ENCODE measurements at regions not wholly inside any gene's neighbourhood (a gene's known extent, or its start where the extent isn't known, plus 50 kb on each side); places are given as distances from the start of the nearest gene placed in this dataset.
"Not testable (repeated sequence)": the region's sequence is repeated elsewhere in the genome, so short reads cannot be mapped to it uniquely, and the experiment has no call there.

GRCh38 chrX:35635971-35636370, 162.2 kb upstream of the MAGEB16 start:
- not testable (repeated sequence) for H3K27me3 ChIP-seq (ENCODE audit: low read length); H3K36me3 ChIP-seq (ENCODE audit: insufficient read depth, low read length); H3K9me2 ChIP-seq (replicated peaks; ENCODE audit: insufficient read depth, low read length); H3K4me3 ChIP-seq (ENCODE audit: low read length); H3K79me2 ChIP-seq (ENCODE audit: low read length); DNase-seq; H3K9ac ChIP-seq (ENCODE audit: low read length); H3K4me1 ChIP-seq (ENCODE audit: low read length); H3K27ac ChIP-seq (ENCODE audit: low read length); H2AFZ ChIP-seq (ENCODE audit: low read length); H3K4me2 ChIP-seq (ENCODE audit: low read depth, low read length, poor library complexity, severe bottlenecking); H4K20me1 ChIP-seq (ENCODE audit: insufficient read depth, low read depth, low read length)
- peaks cover 15% of the 10 kb centered on the region; the same call in 1 of the 2 replicates for H3K9me3 ChIP-seq (ENCODE audit: low read length)

- peaks cover 28% of the 10 kb centered on the region for H3K9me3 ChIP-seq (ENCODE audit: low read length)
- no peak overlapping the region for H3K4me2 ChIP-seq (ENCODE audit: low read depth, low read length, poor library complexity, severe bottlenecking)
- no peaks in the 10 kb centered on the region for H3K27me3 ChIP-seq (ENCODE audit: low read length)
- H3K9me2 ChIP-seq (replicated peaks; ENCODE audit: insufficient read depth, low read length): no peaks in the 10 kb centered on the region
- H3K4me3 ChIP-seq (ENCODE audit: low read length): no peak overlapping the region
- no peaks in the 10 kb centered on the region for H3K79me2 ChIP-seq (ENCODE audit: low read length)
- no peak overlapping the region for H3K9ac ChIP-seq (ENCODE audit: low read length)
- no peak overlapping the region for H3K27ac ChIP-seq (ENCODE audit: low read length)
- H3K4me1 ChIP-seq (ENCODE audit: low read length): no peaks in the 10 kb centered on the region
- H2AFZ ChIP-seq (ENCODE audit: low read length): no peak overlapping the region
- no peaks in the 10 kb centered on the region for H4K20me1 ChIP-seq (ENCODE audit: insufficient read depth, low read depth, low read length)
- DNase-seq: no peak
- no peaks in the 10 kb centered on the region for H3K36me3 ChIP-seq (ENCODE audit: insufficient read depth, low read length)
Observed at GRCh38 chrX:35664833-35665232, 133.3 kb upstream of the MAGEB16 start.

DNA sequence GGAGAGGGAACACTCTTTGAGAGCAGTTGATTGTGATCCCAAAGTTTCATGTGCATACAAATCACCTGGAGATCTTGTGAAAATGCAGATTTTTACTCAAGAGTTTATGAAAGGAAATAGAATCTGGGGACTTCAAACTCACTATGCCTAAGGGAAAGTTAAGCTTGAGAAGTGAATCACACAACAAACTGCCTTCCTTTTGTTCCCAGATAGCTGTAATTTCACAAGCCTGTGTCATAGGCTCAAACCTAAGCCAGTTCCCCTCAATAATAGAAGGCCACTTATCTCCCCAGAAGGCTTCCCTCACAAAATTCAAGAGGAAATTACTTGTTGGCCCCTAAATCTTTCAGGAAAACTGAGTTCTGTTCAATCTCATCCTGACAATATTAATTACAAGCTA, 132.8 kb upstream of the MAGEB16 start:
- no peaks in the 10 kb centered on the region for H4K20me1 ChIP-seq (ENCODE audit: insufficient read depth, low read depth, low read length)
- no peaks in the 10 kb centered on the region for H3K27me3 ChIP-seq (ENCODE audit: low read length)
- H3K9me2 ChIP-seq (replicated peaks; ENCODE audit: insufficient read depth, low read length): no peaks in the 10 kb centered on the region
- H3K36me3 ChIP-seq (ENCODE audit: insufficient read depth, low read length): no peaks in the 10 kb centered on the region
- peaks cover 29% of the 10 kb centered on the region for H3K9me3 ChIP-seq (ENCODE audit: low read length)
- H3K4me3 ChIP-seq (ENCODE audit: low read length): no peak overlapping the region
- no peak for DNase-seq
- H3K4me1 ChIP-seq (ENCODE audit: low read length): no peaks in the 10 kb centered on the region
- H3K4me2 ChIP-seq (ENCODE audit: low read depth, low read length, poor library complexity, severe bottlenecking): no peak overlapping the region
- no peak overlapping the region for H3K27ac ChIP-seq (ENCODE audit: low read length)
- no peak overlapping the region for H3K9ac ChIP-seq (ENCODE audit: low read length)
- H3K79me2 ChIP-seq (ENCODE audit: low read length): no peaks in the 10 kb centered on the region
- no peak overlapping the region for H2AFZ ChIP-seq (ENCODE audit: low read length)

DNA sequence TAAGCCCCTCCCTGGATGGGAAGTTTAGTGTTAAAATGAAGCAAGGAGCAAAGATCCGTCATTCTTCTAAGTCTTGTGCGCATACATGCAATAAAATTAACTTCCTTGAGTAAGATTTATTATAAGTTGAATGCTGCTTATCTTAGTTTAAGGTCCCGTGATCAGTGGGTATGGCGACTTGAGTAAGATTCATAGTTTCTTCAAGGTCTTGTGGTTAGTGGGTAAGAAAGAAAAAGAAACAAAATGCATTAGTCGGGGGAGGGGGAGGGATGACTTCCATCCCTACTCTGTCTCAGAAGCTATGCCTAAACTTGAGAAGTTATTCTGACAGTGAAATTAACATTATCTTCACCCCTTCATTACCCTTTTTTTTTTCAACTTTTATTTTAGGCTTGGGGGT, 127.3 kb upstream of the MAGEB16 start:
- Histone ChIP-seq H4K20me1 (ENCODE audit: insufficient read depth, low read depth, low read length) (no peaks in the 10 kb centered on the region), H3K79me2 (ENCODE audit: low read length) (no peaks in the 10 kb centered on the region), H3K9ac (ENCODE audit: low read length) (no peak overlapping the region), H3K4me2 (ENCODE audit: low read depth, low read length, poor library complexity, severe bottlenecking) (no peak overlapping the region), H3K36me3 (ENCODE audit: insufficient read depth, low read length) (no peaks in the 10 kb centered on the region), H2AFZ (ENCODE audit: low read length) (no peak overlapping the region), H3K9me2 (replicated peaks; ENCODE audit: insufficient read depth, low read length) (no peaks in the 10 kb centered on the region), H3K9me3 (ENCODE audit: low read length) (peaks cover 34% of the 10 kb centered on the region), H3K27ac (ENCODE audit: low read length) (no peak overlapping the region), H3K27me3 (ENCODE audit: low read length) (no peaks in the 10 kb centered on the region), H3K4me1 (ENCODE audit: low read length) (no peaks in the 10 kb centered on the region), H3K4me3 (ENCODE audit: low read length) (no peak overlapping the region)
- no peak for DNase-seq

DNA sequence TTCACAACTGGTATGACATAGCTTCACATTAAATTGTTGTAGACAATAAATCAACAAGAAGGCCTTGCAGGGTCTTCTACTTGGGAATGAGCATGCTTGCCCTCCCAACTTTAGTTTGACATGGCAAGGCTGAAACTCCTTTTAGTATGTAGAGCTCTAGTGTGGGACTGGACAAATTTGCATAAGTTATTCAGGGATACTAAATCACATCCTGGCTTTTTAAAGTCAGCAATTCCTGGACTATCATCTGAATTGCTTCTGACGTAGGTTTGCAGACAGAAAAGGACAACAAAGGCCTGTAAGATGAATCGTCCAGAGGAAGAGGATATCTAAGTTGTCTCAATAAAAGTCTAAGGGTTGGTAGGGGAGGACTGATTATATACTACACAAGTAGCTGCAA, 123.0 kb upstream of the MAGEB16 start:
- H4K20me1 ChIP-seq (ENCODE audit: insufficient read depth, low read depth, low read length): no peaks in the 10 kb centered on the region

DNA sequence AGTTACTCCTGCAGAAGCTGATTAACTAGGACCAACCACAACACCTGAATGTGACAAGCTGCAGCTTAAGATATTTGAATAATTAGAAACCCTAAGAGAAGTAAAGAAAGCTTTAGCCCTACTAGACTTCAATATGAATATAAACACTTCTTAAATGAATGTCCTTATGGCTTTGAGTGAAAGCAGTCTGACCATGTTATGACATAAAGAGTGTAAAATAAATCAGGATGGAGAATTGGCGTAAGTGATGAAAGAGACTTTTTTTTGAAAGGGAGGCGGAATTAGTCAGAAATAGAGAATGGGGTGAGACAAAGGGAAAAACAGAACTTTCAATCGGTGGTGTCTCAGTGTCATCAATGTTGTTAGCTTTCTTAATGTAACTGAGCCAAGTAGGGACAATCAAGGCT, 117.2 kb upstream of the MAGEB16 start:
- Histone ChIP-seq H3K4me2 (ENCODE audit: low read depth, low read length, poor library complexity, severe bottlenecking) (no peak overlapping the region), H3K9ac (ENCODE audit: low read length) (no peak overlapping the region), H3K36me3 (ENCODE audit: insufficient read depth, low read length) (no peaks in the 10 kb centered on the region), H3K9me2 (replicated peaks; ENCODE audit: insufficient read depth, low read length) (no peaks in the 10 kb centered on the region), H3K4me1 (ENCODE audit: low read length) (no peaks in the 10 kb centered on the region), H4K20me1 (ENCODE audit: insufficient read depth, low read depth, low read length) (no peaks in the 10 kb centered on the region), H3K27ac (ENCODE audit: low read length) (no peak overlapping the region), H3K9me3 (ENCODE audit: low read length) (peaks cover 34% of the 10 kb centered on the region), H3K79me2 (ENCODE audit: low read length) (no peaks in the 10 kb centered on the region), H3K27me3 (ENCODE audit: low read length) (no peaks in the 10 kb centered on the region), H3K4me3 (ENCODE audit: low read length) (no peak overlapping the region), H2AFZ (ENCODE audit: low read length) (no peak overlapping the region)
- DNase-seq: no peak

More for the DNA sequence above, 123.0 kb upstream of the MAGEB16 start:
- no peak overlapping the region for H2AFZ ChIP-seq (ENCODE audit: low read length)
- no peak overlapping the region for H3K4me2 ChIP-seq (ENCODE audit: low read depth, low read length, poor library complexity, severe bottlenecking)
- H3K9me3 ChIP-seq (ENCODE audit: low read length): peaks cover 38% of the 10 kb centered on the region
- no peaks in the 10 kb centered on the region for H3K27me3 ChIP-seq (ENCODE audit: low read length)
- no peak for DNase-seq
- no peak overlapping the region for H3K27ac ChIP-seq (ENCODE audit: low read length)
- no peaks in the 10 kb centered on the region for H3K36me3 ChIP-seq (ENCODE audit: insufficient read depth, low read length)
- H3K9ac ChIP-seq (ENCODE audit: low read length): no peak overlapping the region
- H3K4me1 ChIP-seq (ENCODE audit: low read length): no peaks in the 10 kb centered on the region
- H3K4me3 ChIP-seq (ENCODE audit: low read length): no peak overlapping the region
- H3K79me2 ChIP-seq (ENCODE audit: low read length): no peaks in the 10 kb centered on the region
- no peaks in the 10 kb centered on the region for H3K9me2 ChIP-seq (replicated peaks; ENCODE audit: insufficient read depth, low read length)

DNA sequence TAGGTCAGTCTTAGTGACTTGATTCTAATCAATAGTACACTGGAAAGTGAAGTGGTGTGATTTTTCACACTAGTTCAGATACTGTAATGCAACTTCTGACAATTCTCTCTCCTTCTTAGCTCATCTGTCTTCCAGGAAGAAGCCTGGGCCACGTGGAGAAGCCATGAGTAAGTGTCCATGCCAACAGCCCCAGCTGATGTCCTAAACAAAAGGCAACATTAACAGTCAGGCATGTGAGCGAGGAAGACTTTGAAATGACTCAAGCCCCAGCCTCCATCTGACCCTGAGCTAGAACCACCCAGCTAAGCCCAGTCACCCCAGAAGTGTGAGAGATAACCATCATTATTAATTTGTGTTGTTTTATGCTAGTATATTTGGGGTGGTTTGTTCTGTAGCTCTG, 115.7 kb upstream of the MAGEB16 start:
- H3K36me3 ChIP-seq (ENCODE audit: insufficient read depth, low read length): no peaks in the 10 kb centered on the region

GRCh38 chrX:35696760-35697234, 101.3 kb upstream of the MAGEB16 start:
- Histone ChIP-seq H3K4me3 (ENCODE audit: low read length) (no peak overlapping the region), H3K79me2 (ENCODE audit: low read length) (no peaks in the 10 kb centered on the region), H3K9me2 (replicated peaks; ENCODE audit: insufficient read depth, low read length) (no peaks in the 10 kb centered on the region), H3K27ac (ENCODE audit: low read length) (no peak overlapping the region), H4K20me1 (ENCODE audit: insufficient read depth, low read depth, low read length) (no peaks in the 10 kb centered on the region), H3K36me3 (ENCODE audit: insufficient read depth, low read length) (no peaks in the 10 kb centered on the region), H3K27me3 (ENCODE audit: low read length) (no peaks in the 10 kb centered on the region), H3K4me1 (ENCODE audit: low read length) (no peaks in the 10 kb centered on the region), H3K9ac (ENCODE audit: low read length) (no peak overlapping the region), H3K4me2 (ENCODE audit: low read depth, low read length, poor library complexity, severe bottlenecking) (no peak overlapping the region), H3K9me3 (ENCODE audit: low read length) (peaks cover 10% of the 10 kb centered on the region), H2AFZ (ENCODE audit: low read length) (no peak overlapping the region)
- no peak for DNase-seq

More for the DNA sequence above, 115.7 kb upstream of the MAGEB16 start:
- Histone ChIP-seq H3K4me1 (ENCODE audit: low read length) (no peaks in the 10 kb centered on the region), H3K4me2 (ENCODE audit: low read depth, low read length, poor library complexity, severe bottlenecking) (no peak overlapping the region), H3K4me3 (ENCODE audit: low read length) (no peak overlapping the region), H3K79me2 (ENCODE audit: low read length) (no peaks in the 10 kb centered on the region), H3K9ac (ENCODE audit: low read length) (no peak overlapping the region), H3K27me3 (ENCODE audit: low read length) (no peaks in the 10 kb centered on the region), H3K9me2 (replicated peaks; ENCODE audit: insufficient read depth, low read length) (no peaks in the 10 kb centered on the region), H3K9me3 (ENCODE audit: low read length) (peaks cover 29% of the 10 kb centered on the region), H4K20me1 (ENCODE audit: insufficient read depth, low read depth, low read length) (no peaks in the 10 kb centered on the region), H2AFZ (ENCODE audit: low read length) (no peak overlapping the region), H3K27ac (ENCODE audit: low read length) (no peak overlapping the region)
- no peak for DNase-seq

- Histone ChIP-seq H3K27ac (ENCODE audit: low read length) (no peak overlapping the region), H3K9me2 (replicated peaks; ENCODE audit: insufficient read depth, low read length) (no peaks in the 10 kb centered on the region), H3K4me1 (ENCODE audit: low read length) (no peaks in the 10 kb centered on the region), H3K9ac (ENCODE audit: low read length) (no peak overlapping the region), H3K36me3 (ENCODE audit: insufficient read depth, low read length) (no peaks in the 10 kb centered on the region), H2AFZ (ENCODE audit: low read length) (no peak overlapping the region), H4K20me1 (ENCODE audit: insufficient read depth, low read depth, low read length) (no peaks in the 10 kb centered on the region), H3K4me2 (ENCODE audit: low read depth, low read length, poor library complexity, severe bottlenecking) (no peak overlapping the region), H3K79me2 (ENCODE audit: low read length) (no peaks in the 10 kb centered on the region), H3K27me3 (ENCODE audit: low read length) (no peaks in the 10 kb centered on the region), H3K9me3 (ENCODE audit: low read length) (peaks cover 17% of the 10 kb centered on the region), H3K4me3 (ENCODE audit: low read length) (no peak overlapping the region)
- no peak for DNase-seq
Observed at GRCh38 chrX:35699642-35700041, 98.5 kb upstream of the MAGEB16 start.

All from Karpas-422 (cell line).